HL-60 (cell line): ENCODE measurements at regions not wholly inside any gene's neighbourhood (a gene's known extent, or its start where the extent isn't known, plus 50 kb on each side); places are given as distances from the start of the nearest gene placed in this dataset.
"Not testable (repeated sequence)": the region's sequence is repeated elsewhere in the genome, so short reads cannot be mapped to it uniquely, and the experiment has no call there.

ENCODE experiments used
- DNase-seq, 2 experiments: peaks; one replicate each; pipeline ENCODE4 v3.0.0-alpha.2; 2010 to 2020; ENCODE audit warnings: low read depth in 1 of 2, low spot score in 1 of 2
- H3K27ac ChIP-seq: fragments of 250-450 bp; sonication (Bioruptor Pico); replicated peaks from 2 replicates; pipeline ENCODE4 v1.5.1; 2020; ENCODE audit warnings: mild to moderate bottlenecking, moderate library complexity
- H3K27me3 ChIP-seq: fragments of 250-450 bp; sonication (Bioruptor Pico); 2 replicates; pipeline ENCODE4 v1.5.1; 2021; ENCODE audit warnings: mild to moderate bottlenecking, moderate library complexity; ENCODE audit not compliant: insufficient read depth, poor library complexity, severe bottlenecking
- H3K4me3 ChIP-seq: replicated peaks from 2 replicates; pipeline ENCODE4 v1.5.1; 2011; ENCODE audit warnings: mild to moderate bottlenecking, control low read depth, low read length; ENCODE audit not compliant: insufficient read depth
- GABPA ChIP-seq: IDR thresholded peaks from 2 replicates; pipeline ENCODE4 v1.6.1; 2012; ENCODE audit warnings: low read depth
- POLR2AphosphoS5 ChIP-seq: IDR thresholded peaks from 2 replicates; pipeline ENCODE4 v1.6.1; 2012; ENCODE audit warnings: low read depth
- SPI1 ChIP-seq: IDR thresholded peaks from 2 replicates; pipeline ENCODE4 v1.6.1; 2012; ENCODE audit warnings: low read depth, mild to moderate bottlenecking, borderline replicate concordance
- TF ChIP-seq, protein P1 (sequence below): IDR thresholded peaks from 2 replicates; pipeline ENCODE4 v1.6.1; 2012; ENCODE audit warnings: low read depth; ENCODE audit not compliant: insufficient replicate concordance
- TF ChIP-seq, protein P2 (sequence below): IDR thresholded peaks from one replicate; pipeline ENCODE4 v1.5.1; 2011; ENCODE audit warnings: low read length, control low read depth, inconsistent platforms; ENCODE audit not compliant: insufficient read depth

DNA sequence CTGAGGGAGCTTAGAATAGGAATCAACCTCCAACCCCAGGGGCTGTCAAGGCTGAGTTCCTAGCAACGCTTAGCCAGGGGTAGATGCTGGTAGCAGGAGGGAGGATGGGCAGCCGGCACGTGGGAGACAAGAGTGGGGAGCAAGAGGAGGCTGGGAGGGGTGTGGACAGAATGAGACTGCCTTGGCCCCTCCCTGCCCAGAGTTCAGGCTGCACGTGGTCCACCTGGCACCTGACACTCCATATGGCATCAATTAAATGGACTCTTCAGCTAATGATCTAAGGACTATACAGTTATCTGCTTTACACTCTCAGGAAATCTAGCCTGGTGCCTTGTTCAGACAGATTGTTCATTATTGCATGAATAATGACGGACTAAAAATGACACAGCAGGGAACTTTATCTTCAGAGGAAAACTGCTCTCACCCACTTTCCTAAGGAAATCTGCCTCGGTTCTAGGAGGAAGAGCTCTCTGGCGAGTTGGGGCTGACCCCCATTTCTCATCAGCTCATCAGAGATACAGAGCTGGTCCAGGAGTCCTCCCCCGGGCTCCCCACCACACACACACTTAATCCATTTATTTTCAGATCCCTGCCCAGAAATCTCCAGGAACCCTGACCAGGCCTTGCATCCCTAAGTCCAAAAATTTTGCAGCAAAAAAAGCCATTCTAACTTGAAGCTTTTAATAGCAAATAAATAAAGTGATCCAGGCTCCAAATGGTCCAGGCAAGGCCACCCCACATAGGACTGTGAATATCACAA lies 102.1 kb upstream of the CDC42EP3 start:
- no peak overlapping the region for H3K27ac ChIP-seq
- DNase-seq, result no peak
- no peaks in the 10 kb centered on the region for H3K27me3 ChIP-seq
- no peak overlapping the region for H3K4me3 ChIP-seq
- TF ChIP-seq POLR2AphosphoS5 (no peak), GABPA (no peak), SPI1 (no peak)
- TF ChIP-seq, protein P1, sequence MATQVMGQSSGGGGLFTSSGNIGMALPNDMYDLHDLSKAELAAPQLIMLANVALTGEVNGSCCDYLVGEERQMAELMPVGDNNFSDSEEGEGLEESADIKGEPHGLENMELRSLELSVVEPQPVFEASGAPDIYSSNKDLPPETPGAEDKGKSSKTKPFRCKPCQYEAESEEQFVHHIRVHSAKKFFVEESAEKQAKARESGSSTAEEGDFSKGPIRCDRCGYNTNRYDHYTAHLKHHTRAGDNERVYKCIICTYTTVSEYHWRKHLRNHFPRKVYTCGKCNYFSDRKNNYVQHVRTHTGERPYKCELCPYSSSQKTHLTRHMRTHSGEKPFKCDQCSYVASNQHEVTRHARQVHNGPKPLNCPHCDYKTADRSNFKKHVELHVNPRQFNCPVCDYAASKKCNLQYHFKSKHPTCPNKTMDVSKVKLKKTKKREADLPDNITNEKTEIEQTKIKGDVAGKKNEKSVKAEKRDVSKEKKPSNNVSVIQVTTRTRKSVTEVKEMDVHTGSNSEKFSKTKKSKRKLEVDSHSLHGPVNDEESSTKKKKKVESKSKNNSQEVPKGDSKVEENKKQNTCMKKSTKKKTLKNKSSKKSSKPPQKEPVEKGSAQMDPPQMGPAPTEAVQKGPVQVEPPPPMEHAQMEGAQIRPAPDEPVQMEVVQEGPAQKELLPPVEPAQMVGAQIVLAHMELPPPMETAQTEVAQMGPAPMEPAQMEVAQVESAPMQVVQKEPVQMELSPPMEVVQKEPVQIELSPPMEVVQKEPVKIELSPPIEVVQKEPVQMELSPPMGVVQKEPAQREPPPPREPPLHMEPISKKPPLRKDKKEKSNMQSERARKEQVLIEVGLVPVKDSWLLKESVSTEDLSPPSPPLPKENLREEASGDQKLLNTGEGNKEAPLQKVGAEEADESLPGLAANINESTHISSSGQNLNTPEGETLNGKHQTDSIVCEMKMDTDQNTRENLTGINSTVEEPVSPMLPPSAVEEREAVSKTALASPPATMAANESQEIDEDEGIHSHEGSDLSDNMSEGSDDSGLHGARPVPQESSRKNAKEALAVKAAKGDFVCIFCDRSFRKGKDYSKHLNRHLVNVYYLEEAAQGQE, result no peak
- TF ChIP-seq, protein P2, sequence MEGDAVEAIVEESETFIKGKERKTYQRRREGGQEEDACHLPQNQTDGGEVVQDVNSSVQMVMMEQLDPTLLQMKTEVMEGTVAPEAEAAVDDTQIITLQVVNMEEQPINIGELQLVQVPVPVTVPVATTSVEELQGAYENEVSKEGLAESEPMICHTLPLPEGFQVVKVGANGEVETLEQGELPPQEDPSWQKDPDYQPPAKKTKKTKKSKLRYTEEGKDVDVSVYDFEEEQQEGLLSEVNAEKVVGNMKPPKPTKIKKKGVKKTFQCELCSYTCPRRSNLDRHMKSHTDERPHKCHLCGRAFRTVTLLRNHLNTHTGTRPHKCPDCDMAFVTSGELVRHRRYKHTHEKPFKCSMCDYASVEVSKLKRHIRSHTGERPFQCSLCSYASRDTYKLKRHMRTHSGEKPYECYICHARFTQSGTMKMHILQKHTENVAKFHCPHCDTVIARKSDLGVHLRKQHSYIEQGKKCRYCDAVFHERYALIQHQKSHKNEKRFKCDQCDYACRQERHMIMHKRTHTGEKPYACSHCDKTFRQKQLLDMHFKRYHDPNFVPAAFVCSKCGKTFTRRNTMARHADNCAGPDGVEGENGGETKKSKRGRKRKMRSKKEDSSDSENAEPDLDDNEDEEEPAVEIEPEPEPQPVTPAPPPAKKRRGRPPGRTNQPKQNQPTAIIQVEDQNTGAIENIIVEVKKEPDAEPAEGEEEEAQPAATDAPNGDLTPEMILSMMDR, result no peak

DNA sequence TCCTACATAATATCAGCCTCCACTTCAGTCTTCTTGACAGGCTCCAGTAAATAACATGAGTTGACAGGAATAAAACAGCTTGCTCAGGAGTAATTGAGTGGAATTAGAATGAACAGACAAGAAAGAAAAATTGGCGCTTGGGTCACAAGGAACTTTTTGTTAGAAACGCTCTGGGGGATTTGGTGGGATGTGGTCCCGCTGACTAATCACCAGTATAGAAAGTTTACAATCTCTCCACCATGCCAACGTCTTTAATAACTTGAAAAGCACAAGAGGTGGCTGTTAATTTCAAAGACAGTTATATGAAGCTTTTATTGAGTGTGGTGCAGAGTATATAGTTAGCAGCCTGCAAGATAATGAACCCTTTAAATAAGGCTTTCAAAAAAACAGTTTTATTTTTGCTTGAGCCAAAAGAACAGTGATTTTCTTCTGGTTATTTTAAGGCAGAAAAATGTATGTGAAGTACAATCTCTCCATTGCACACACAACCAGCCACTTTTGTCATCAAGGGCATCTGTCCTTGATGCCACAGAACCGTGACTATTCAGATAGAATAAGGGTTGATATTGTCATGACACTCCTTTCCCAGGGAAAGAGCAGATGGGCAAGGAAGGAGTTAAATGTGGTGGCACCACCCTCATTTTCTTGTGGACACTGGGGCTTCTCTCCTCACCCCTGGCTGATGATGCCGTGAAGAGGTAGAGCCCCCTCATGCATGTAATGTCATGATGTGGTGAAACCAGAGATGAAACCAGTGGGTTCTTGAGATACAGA lies 102.9 kb upstream of the CDC42EP3 start:
- not testable (repeated sequence) for H3K4me3 ChIP-seq, H3K27ac ChIP-seq, DNase-seq, H3K27me3 ChIP-seq

DNA sequence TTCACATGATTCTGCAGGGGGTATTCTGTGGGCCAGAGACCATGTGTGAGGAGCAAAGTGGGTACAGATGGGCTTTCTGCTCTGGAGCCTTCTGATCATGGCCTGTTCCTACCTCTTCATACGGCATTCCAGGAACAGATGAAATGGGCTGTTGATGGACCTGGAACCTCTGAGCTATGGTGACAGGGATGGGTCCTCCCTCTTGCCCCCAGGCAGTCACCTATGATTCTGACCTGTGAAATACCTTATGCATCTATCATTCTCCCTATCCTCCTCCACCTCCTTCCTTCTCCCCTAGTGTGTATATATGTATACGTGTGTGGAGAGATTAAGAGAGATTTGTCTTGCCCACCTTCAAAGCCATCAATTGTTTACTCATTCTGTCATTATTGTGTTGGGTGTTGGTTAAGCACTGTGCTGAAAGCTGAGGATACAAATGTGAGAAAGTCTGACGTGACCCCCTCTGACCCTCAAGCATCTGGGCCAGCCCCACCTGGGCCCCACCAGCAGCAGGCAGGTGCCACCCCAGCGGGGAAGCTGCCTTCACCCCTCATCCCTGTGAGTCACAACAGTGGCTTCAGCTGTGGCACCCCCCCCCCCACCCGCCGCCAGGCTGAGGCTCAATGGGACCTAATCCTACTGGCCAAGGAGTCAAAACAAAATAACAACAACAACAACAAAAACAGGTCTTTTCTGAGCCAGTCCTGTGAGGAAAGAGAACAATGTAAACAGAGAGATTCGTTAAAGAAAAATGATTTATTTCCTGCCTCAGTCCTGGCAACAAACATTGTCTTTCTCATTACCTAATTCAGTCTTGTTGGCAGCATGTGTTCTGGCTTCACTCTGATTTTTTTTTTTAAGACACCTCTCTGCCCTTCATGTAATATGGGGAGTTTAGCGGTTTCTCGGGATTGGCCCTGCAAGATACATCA lies 103.8 kb upstream of the CDC42EP3 start:
- TF ChIP-seq, protein P1, result no peak
- TF ChIP-seq POLR2AphosphoS5, result no peak
- TF ChIP-seq SPI1, result no peak
- no peak for TF ChIP-seq GABPA
- TF ChIP-seq, protein P2, result no peak
- H3K27me3 ChIP-seq, result no peaks in the 10 kb centered on the region
- H3K4me3 ChIP-seq, result no peak overlapping the region
- no peak for DNase-seq
- H3K27ac ChIP-seq, result no peak overlapping the region

DNA sequence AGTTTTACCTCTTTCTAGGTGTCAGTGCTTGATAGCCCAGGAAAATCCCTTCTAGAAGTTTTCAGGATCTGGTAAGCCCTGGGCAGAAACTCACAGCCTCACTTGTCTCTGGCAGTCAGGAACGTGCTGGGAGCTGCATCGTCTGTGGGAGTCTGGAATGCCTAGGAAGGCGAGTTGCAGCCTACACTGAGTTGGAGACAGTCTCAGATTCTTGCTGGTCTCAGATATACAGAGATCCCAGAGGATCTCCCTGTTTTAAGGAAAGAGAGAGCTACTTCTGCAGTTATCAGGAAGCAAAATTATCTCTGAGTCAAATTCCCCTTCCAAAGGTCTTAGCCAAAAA lies 104.4 kb upstream of the CDC42EP3 start:
- no peak overlapping the region for H3K27ac ChIP-seq
- H3K4me3 ChIP-seq, result no peak overlapping the region
- TF ChIP-seq, protein P2, result no peak
- TF ChIP-seq SPI1, result no peak
- no peak for TF ChIP-seq POLR2AphosphoS5
- no peak for TF ChIP-seq GABPA
- TF ChIP-seq, protein P1, result no peak
- H3K27me3 ChIP-seq, result no peaks in the 10 kb centered on the region
- no peak for DNase-seq
